MCF 10A (cell line): ENCODE measurements at regions not wholly inside any gene's neighbourhood (a gene's known extent, or its start where the extent isn't known, plus 50 kb on each side); places are given as distances from the start of the nearest gene placed in this dataset.

Experiments used
- BruUV-seq: library from RNA; stranded (reverse); fragments of 400-500 nt; replicated peaks from 2 replicates; lab custom pipeline; 2021; lab: Mats Ljungman, UMichigan
- CTCF ChIA-PET: fragments of 300-600 bp; sonication (Branson Sonifier 250); formaldehyde crosslinking; extraction: SDS; loops from one replicate; lab custom pipeline; 2021; ENCODE audit warnings: antibody characterized with exemption, inconsistent platforms; lab: Yijun Ruan, JAX
- POLR2A ChIA-PET: fragments of 300-600, 350-650 bp; sonication (Branson Sonifier 250); formaldehyde crosslinking; extraction: SDS; loops from one replicate; lab custom pipeline; 2020; ENCODE audit warnings: antibody characterized with exemption, inconsistent platforms; lab: Yijun Ruan, JAX
- DNase-seq: peaks from one replicate; pipeline ENCODE4 v3.0.0-alpha.2; 2018; ENCODE audit not compliant: unreplicated experiment
- H3K27ac Mint-ChIP-seq: one replicate; pipeline ENCODE4 v1.8.0; 2022; ENCODE audit warnings: mild to moderate bottlenecking, low read depth, mixed read lengths; ENCODE audit not compliant: unreplicated experiment
- H3K27me3 Mint-ChIP-seq: one replicate; pipeline ENCODE4 v1.8.0; 2022; ENCODE audit warnings: mixed read lengths; ENCODE audit not compliant: insufficient read depth, unreplicated experiment
- H3K36me3 Mint-ChIP-seq: one replicate; pipeline ENCODE4 v1.8.0; 2022; ENCODE audit warnings: mild to moderate bottlenecking, moderate library complexity, mixed read lengths; ENCODE audit not compliant: insufficient read depth, unreplicated experiment
- H3K4me1 Mint-ChIP-seq: one replicate; pipeline ENCODE4 v1.8.0; 2022; ENCODE audit warnings: mixed read lengths; ENCODE audit not compliant: insufficient read depth, unreplicated experiment
- H3K4me3 Mint-ChIP-seq: one replicate; pipeline ENCODE4 v1.8.0; 2022; ENCODE audit warnings: mild to moderate bottlenecking, moderate library complexity, mixed read lengths; ENCODE audit not compliant: unreplicated experiment
- H3K9me3 Mint-ChIP-seq: one replicate; pipeline ENCODE4 v1.8.0; 2022; ENCODE audit warnings: mixed read lengths; ENCODE audit not compliant: unreplicated experiment
- intact Hi-C: fragments of 100-400 bp; cut with micrococcal nuclease; formaldehyde crosslinking; loops from 2 replicates; pipeline ENCODE4 v1.14.1; 2022
- TF ChIP-seq, protein P1 (sequence below): fragments of 200-600 bp; IDR thresholded peaks from one replicate; pipeline ENCODE4 v1.8.0; 2022; ENCODE audit warnings: antibody characterized with exemption, mild to moderate bottlenecking; ENCODE audit not compliant: unreplicated experiment

DNA sequence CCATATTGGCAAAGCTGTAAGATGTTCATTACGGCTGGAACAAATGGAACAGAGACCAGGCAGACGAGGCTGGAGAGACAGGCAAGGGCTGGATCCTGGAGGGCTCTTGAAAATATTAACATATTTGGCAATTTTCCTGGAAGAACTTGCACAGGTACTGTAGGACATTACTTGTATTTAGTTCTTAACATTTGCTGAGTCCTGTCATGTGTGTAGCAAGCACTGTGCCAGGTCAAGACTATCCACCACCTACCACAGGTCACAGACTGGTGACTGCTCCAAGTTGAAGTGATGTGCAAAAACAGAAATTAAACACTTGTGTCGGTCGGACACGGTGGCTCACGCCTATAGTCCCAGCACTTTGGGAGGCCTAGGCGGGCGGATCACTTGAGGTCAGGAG lies 58.7 kb upstream of the TNRC6B start:
- peaks cover 16% of the 10 kb centered on the region for H3K36me3 Mint-ChIP-seq
- H3K27ac Mint-ChIP-seq, result no peak overlapping the region
- H3K9me3 Mint-ChIP-seq, result no peaks in the 10 kb centered on the region
- BruUV-seq, result no TSS peak
- TF ChIP-seq, protein P1, sequence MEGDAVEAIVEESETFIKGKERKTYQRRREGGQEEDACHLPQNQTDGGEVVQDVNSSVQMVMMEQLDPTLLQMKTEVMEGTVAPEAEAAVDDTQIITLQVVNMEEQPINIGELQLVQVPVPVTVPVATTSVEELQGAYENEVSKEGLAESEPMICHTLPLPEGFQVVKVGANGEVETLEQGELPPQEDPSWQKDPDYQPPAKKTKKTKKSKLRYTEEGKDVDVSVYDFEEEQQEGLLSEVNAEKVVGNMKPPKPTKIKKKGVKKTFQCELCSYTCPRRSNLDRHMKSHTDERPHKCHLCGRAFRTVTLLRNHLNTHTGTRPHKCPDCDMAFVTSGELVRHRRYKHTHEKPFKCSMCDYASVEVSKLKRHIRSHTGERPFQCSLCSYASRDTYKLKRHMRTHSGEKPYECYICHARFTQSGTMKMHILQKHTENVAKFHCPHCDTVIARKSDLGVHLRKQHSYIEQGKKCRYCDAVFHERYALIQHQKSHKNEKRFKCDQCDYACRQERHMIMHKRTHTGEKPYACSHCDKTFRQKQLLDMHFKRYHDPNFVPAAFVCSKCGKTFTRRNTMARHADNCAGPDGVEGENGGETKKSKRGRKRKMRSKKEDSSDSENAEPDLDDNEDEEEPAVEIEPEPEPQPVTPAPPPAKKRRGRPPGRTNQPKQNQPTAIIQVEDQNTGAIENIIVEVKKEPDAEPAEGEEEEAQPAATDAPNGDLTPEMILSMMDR, result no peak
- no peaks in the 10 kb centered on the region for H3K4me1 Mint-ChIP-seq
- intact Hi-C loops, result no loop called here
- ChIA-PET CTCF (interaction anchor here (0.7 kb wide), 1 partner anchor 637 kb away, joined by 3 read pairs; no protein-coding TSS in a partner anchor), POLR2A (interaction anchor here (1.7 kb wide), 1 partner anchor 10 kb away, joined by 5 read pairs; no protein-coding TSS in a partner anchor)
- no peak for DNase-seq
- no peaks in the 10 kb centered on the region for H3K27me3 Mint-ChIP-seq
- H3K4me3 Mint-ChIP-seq, result no peak overlapping the region

DNA sequence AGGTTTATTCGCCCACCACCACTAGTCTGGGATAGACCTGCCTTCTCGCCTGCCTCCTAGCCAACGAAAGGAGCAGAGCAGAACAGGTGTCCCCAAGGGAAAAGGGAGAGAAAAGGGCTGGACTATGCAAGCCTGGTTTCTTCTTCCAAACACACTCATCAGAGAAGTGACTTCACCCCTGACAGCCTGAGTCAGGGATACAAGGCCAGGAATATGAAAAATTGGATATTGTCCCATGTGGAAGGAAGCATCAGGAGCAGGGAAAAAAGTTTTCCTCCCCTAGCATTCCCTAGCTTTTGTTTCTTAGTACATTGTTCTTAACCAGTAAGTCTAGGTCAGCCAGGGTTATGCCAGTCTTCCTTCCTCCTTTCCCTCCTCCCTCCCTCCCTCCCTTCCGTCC lies 56.9 kb upstream of the TNRC6B start:
- DNase-seq, result no peak
- ChIA-PET CTCF (no interaction called here), POLR2A (interaction anchor here (0.6 to 1.0 kb wide), 2 partner anchors 13 to 77 kb away, joined by 3 read pairs; no protein-coding TSS in a partner anchor)
- Mint-ChIP-seq H3K27me3 (no peaks in the 10 kb centered on the region), H3K9me3 (no peaks in the 10 kb centered on the region), H3K27ac (no peak overlapping the region), H3K4me3 (no peak overlapping the region), H3K36me3 (peaks cover 18% of the 10 kb centered on the region), H3K4me1 (no peaks in the 10 kb centered on the region)
- intact Hi-C loops, result no loop called here
- TF ChIP-seq, protein P1, result no peak
- no TSS peak for BruUV-seq

DNA sequence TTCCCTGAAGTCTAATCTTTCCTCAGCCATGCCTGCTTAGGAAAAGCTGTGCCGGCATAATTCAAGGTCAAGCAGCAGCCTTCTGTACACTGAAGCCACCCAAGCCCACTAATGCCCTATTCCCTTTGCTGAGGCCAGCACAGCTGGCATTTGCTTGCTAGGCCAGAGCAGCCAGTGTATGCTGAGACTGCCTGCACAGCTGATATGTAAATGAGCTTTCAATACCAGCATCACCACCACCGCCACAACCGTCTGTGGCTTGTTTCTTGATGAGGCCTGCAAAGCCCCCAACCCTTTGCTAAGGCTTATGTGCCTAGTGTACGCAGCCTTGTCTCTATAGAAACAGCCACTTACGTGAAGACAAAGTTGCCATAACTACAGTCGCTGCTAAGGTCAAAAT lies 56.3 kb upstream of the TNRC6B start:
- H3K4me3 Mint-ChIP-seq, result no peak overlapping the region
- H3K36me3 Mint-ChIP-seq, result peaks cover 21% of the 10 kb centered on the region
- BruUV-seq, result no TSS peak
- TF ChIP-seq, protein P1, result no peak
- no peaks in the 10 kb centered on the region for H3K4me1 Mint-ChIP-seq
- no peak overlapping the region for H3K27ac Mint-ChIP-seq
- CTCF ChIA-PET, result no interaction called here
- no peak for DNase-seq
- no peaks in the 10 kb centered on the region for H3K9me3 Mint-ChIP-seq
- intact Hi-C loops, result no loop called here
- H3K27me3 Mint-ChIP-seq, result no peaks in the 10 kb centered on the region
- POLR2A ChIA-PET, result interaction anchor here (1.0 to 1.5 kb wide), 2 partner anchors 70 to 77 kb away, joined by 3 read pairs; no protein-coding TSS in a partner anchor

DNA sequence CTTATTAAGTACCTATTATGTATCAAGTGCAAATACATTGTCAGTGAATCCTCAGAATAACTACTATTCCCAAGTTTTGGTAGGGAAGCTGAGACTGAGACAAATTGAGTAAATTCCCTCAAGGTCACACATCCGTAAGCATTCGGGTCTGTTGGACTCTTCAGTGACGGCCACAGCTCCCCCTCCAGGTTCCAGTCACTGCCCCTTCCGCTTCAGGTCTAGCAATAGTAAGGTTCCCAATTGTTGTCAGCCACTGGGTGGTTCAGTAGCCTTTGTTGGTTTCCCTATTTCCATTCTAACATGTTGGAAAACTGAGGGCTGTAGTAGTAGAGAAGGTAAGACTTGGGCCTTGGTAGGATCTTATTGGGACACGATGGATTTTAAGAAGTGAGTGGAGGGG lies 54.9 kb upstream of the TNRC6B start:
- intact Hi-C loops, result no loop called here
- BruUV-seq, result no TSS peak
- ChIA-PET CTCF (interaction anchor here (1.1 kb wide), 1 partner anchor 12 kb away, joined by 3 read pairs; no protein-coding TSS in a partner anchor), POLR2A (interaction anchor here (1.5 kb wide), 1 partner anchor 71 kb away, joined by 3 read pairs; no protein-coding TSS in a partner anchor)
- H3K9me3 Mint-ChIP-seq, result no peaks in the 10 kb centered on the region
- no peaks in the 10 kb centered on the region for H3K27me3 Mint-ChIP-seq
- no peak for DNase-seq
- TF ChIP-seq, protein P1, result no peak
- H3K4me1 Mint-ChIP-seq, result no peaks in the 10 kb centered on the region
- no peak overlapping the region for H3K27ac Mint-ChIP-seq
- no peak overlapping the region for H3K4me3 Mint-ChIP-seq
- peaks cover 30% of the 10 kb centered on the region for H3K36me3 Mint-ChIP-seq
